Activated CD4-positive, CD25-positive, alpha-beta regulatory T cell treated with anti-CD3 and anti-CD28 coated beads, Interleukin-2, amount 50 U/mL, for 16 hours (primary cell): ENCODE measurements at regions not wholly inside any gene's neighbourhood (a gene's known extent, or its start where the extent isn't known, plus 50 kb on each side); places are given as distances from the start of the nearest gene placed in this dataset.
"Not testable (repeated sequence)": the region's sequence is repeated elsewhere in the genome, so short reads cannot be mapped to it uniquely, and the experiment has no call there.

ENCODE experiments used
- DNase-seq: peaks from one replicate; pipeline ENCODE4 v3.0.0-alpha.2; 2020; ENCODE audit warnings: low read depth, low spot score

- DNase-seq: no peak
Observed at GRCh38 chr22:19641254-19641982, 72.9 kb upstream of the SEPTIN5 start.

GRCh38 chr22:19641983-19642451 lies 72.3 kb upstream of the SEPTIN5 start:
- no peak for DNase-seq

GRCh38 chr22:19643448-19644313 lies 70.6 kb upstream of the SEPTIN5 start:
- no peak for DNase-seq

- no peak for DNase-seq
Observed at GRCh38 chr22:19644314-19645223, 69.7 kb upstream of the SEPTIN5 start.

GRCh38 chr22:19645391-19645790 lies 68.9 kb upstream of the SEPTIN5 start:
- no peak for DNase-seq

- no peak for DNase-seq
Observed at GRCh38 chr22:19645905-19646304, 68.4 kb upstream of the SEPTIN5 start.

GRCh38 chr22:19646383-19646782 lies 67.9 kb upstream of the SEPTIN5 start:
- no peak for DNase-seq

- DNase-seq: no peak
Observed at GRCh38 chr22:19648419-19648929, 65.8 kb upstream of the SEPTIN5 start.

- no peak for DNase-seq
Observed at GRCh38 chr22:19652316-19652715, 62.0 kb upstream of the SEPTIN5 start.

- no peak for DNase-seq
Observed at GRCh38 chr22:19654338-19654987, 59.8 kb upstream of the SEPTIN5 start.

GRCh38 chr22:19655399-19655798 lies 58.9 kb upstream of the SEPTIN5 start:
- no peak for DNase-seq

- no peak for DNase-seq
Observed at GRCh38 chr22:19656541-19657251, 57.6 kb upstream of the SEPTIN5 start.

GRCh38 chr22:19657252-19658056 lies 56.8 kb upstream of the SEPTIN5 start:
- no peak for DNase-seq

GRCh38 chr22:19658057-19658966 lies 56.0 kb upstream of the SEPTIN5 start:
- DNase-seq: no peak

- DNase-seq: no peak
Observed at GRCh38 chr22:19658967-19659804, 55.1 kb upstream of the SEPTIN5 start.

- DNase-seq: no peak
Observed at GRCh38 chr22:19659805-19660345, 54.4 kb upstream of the SEPTIN5 start.

GRCh38 chr22:19660583-19660982 lies 53.7 kb upstream of the SEPTIN5 start:
- DNase-seq: not testable (repeated sequence)
